ENCODE measurements at regions not wholly inside any gene's neighbourhood (a gene's known extent, or its start where the extent isn't known, plus 50 kb on each side); places are given as distances from the start of the nearest gene placed in this dataset.

DNA sequence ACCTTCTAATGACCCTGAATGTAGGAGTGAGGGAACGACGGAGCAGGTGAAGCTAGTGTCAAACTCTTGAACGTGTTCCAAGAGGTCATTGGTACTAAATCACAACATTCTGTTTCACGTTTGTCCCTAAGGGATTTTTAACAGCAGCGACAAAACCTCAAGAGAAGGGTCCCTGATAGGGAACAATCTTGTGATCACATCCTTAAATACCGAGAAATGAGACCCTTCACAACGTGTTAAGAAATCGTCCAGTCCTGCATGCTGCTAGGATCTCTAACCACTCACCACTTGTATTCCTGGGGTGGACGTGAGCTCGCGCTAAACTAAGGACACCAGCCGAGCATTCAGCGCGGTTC lies 134.1 kb upstream of the KRAS start:
- TF ChIP-seq, protein P1, sequence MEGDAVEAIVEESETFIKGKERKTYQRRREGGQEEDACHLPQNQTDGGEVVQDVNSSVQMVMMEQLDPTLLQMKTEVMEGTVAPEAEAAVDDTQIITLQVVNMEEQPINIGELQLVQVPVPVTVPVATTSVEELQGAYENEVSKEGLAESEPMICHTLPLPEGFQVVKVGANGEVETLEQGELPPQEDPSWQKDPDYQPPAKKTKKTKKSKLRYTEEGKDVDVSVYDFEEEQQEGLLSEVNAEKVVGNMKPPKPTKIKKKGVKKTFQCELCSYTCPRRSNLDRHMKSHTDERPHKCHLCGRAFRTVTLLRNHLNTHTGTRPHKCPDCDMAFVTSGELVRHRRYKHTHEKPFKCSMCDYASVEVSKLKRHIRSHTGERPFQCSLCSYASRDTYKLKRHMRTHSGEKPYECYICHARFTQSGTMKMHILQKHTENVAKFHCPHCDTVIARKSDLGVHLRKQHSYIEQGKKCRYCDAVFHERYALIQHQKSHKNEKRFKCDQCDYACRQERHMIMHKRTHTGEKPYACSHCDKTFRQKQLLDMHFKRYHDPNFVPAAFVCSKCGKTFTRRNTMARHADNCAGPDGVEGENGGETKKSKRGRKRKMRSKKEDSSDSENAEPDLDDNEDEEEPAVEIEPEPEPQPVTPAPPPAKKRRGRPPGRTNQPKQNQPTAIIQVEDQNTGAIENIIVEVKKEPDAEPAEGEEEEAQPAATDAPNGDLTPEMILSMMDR (IDR thresholded peaks at IDR 0.05; ENCODE audit: low read depth, low read length) = no peak
- no peak for TF ChIP-seq POLR2A (IDR thresholded peaks at IDR 0.05; ENCODE audit: extremely low read depth, insufficient read length)
- TF ChIP-seq, protein P2, sequence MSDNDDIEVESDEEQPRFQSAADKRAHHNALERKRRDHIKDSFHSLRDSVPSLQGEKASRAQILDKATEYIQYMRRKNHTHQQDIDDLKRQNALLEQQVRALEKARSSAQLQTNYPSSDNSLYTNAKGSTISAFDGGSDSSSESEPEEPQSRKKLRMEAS (IDR thresholded peaks at IDR 0.05; ENCODE audit: low read depth, low read length) = no peak
